Activated CD4-positive, alpha-beta T cell treated with anti-CD3 and anti-CD28 coated beads, Interleukin-2, Interleukin-4, amounts not matched to agents 100 ng/mL and 50 ng/mL, durations not matched to agents 16 hours and 8 hours (primary cell): ENCODE measurements at regions not wholly inside any gene's neighbourhood (a gene's known extent, or its start where the extent isn't known, plus 50 kb on each side); places are given as distances from the start of the nearest gene placed in this dataset.
"Not testable (repeated sequence)": the region's sequence is repeated elsewhere in the genome, so short reads cannot be mapped to it uniquely, and the experiment has no call there.

ENCODE experiments used
- DNase-seq: peaks from one replicate; pipeline ENCODE4 v3.0.0-alpha.2; 2020; ENCODE audit warnings: low spot score

GRCh38 chr2:167843657-167844056 is 403.7 kb downstream of the STK39 start:
- no peak for DNase-seq

DNA sequence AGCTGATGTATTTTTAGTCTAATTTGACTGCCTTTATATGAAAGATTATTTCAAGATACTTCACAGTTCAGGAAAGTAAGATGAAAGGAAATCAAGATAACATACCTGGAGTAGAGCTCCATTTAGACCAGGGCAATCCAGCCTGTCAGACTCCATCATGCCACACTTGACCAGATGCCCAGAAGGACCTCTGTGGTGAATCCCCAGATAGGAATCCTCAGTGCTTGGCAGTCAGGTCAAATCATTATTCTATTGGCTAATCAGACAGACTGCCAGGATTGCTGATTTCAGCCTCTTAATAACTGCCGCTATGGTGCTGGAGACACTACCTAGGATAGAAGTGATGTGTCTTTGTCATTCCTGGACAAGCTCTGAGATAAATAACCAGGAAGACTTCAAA is 404.2 kb downstream of the STK39 start:
- no peak for DNase-seq

DNA sequence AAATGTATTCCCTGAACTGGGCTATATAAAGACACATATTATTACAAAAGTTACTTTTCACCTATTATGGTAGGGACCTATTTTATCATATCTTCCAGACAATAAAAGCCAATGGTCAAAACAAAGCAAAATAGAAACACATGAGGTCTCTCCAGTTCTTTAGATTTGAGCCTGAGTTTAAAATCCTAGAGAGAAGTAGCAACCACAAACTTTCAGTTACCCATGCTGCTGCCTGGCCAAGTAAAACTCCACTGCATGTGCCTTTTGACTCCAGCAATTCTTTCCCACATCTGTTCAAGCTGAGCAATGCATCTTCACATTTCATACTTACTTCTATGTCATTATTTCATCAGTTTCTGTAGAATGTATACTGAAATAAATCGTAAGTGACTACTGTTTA is 405.3 kb downstream of the STK39 start:
- DNase-seq: no peak

- not testable (repeated sequence) for DNase-seq
Observed at GRCh38 chr2:167835290-167835689, 412.1 kb downstream of the STK39 start.

DNA sequence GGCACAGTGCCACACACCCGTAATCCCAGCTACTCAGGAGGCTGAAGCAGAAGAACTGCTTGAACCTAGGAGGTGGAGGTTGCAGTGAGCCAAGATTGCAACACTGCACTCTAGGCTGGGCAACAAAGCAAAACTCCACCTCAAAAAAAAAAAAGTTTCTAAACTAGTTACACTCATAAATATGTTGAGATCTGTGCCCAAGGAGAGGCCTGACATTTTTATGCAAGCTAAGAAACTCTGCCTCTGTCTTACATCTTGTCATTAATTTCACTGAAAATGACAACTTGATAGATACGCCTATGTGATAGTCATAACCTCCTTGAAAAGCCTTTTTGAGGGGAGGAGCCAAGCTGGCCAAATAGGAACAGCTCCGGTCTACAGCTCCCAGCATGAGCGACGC is 412.7 kb downstream of the STK39 start:
- DNase-seq: no peak

- DNase-seq: no peak
Observed at GRCh38 chr2:167833294-167833693, 414.1 kb downstream of the STK39 start.

DNA sequence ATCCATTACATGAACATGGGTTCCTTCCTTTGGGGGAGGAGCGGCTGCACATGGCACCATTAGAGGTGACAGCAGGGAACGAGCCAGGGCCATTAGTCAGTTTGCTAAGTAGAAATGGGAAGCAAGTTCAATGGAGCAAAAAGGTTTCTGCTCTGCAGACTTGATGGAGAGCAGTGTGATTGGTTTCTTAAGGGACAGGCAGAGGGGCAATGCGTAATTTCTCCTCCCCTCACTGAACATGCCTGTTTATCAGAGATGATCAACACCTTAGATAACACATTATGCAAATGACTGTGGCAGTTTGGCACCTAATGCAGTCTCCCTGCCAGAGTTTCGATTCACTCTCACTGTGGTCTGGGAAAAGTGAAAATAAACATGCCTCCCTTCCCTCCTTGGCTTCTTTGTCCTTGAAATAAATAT is 414.5 kb downstream of the STK39 start:
- no peak for DNase-seq

- DNase-seq: no peak
Observed at GRCh38 chr2:167827352-167828097, 419.9 kb downstream of the STK39 start.

- DNase-seq: no peak
Observed at GRCh38 chr2:167826906-167827305, 420.5 kb downstream of the STK39 start.

GRCh38 chr2:167825664-167826063 is 421.7 kb downstream of the STK39 start:
- DNase-seq: no peak

GRCh38 chr2:167822690-167823465 is 424.5 kb downstream of the STK39 start:
- no peak for DNase-seq

DNA sequence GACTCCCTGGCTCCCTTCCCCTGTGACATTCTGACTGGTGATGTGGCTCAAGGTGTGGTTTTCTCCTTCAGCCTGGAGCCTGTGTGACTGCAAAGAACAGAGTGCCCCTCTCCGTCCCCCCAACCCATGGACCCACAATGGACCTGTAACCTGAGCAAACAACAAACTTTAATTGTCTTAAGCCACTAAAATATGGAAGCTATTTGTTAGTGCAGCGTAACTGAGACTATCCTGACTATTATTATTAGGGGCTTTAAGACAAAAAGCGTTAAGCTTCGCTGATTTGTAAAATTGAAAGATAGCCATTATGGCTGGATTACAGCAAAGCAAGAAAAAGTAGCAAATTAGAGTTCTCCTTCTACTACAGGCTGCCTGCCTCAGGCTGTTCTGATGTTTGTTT is 426.9 kb downstream of the STK39 start:
- no peak for DNase-seq

DNA sequence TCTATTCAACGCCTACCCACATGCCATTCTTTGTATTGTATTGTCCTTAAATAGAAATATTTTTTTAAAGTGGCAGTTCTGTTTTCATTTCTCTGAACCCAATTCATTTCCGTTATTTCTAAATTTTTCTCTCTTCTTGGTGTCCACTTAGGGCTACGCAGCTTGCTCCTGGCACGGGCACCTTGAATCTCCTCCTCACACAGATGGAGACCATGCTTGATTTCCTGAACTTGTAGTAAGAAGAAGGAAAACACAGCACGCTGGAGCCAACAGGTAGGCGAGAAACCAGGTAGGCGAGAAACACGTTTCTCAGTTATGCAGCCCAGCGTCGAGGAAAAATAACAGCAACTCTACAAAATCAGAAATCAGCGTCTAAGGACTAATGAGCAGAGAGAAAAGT is 428.9 kb downstream of the STK39 start:
- DNase-seq: no peak

GRCh38 chr2:167817908-167818307 is 429.5 kb downstream of the STK39 start:
- no peak for DNase-seq

GRCh38 chr2:167817422-167817821 is 430.0 kb downstream of the STK39 start:
- DNase-seq: no peak

- DNase-seq: no peak
Observed at GRCh38 chr2:167816874-167817290, 430.5 kb downstream of the STK39 start.

GRCh38 chr2:167814881-167815718 is 432.3 kb downstream of the STK39 start:
- no peak for DNase-seq

DNA sequence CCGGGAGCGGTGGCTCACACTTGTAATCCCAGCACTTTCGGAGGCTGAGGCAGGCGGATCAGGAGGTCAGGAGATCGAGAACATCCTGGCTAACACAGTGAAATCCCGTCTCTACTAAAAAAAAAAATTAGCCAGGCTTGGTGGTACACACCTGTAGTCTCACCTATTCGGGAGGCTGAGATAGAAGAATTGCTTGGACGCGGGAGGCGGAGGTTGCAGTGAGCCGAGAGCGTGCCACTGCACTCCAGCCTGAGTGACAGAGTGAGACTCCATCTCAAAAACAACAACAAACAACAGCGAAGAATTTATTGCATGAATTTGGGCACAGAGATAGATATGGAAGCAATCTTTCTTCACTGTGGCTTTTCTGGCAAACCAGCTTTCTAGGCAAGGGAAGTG is 432.9 kb downstream of the STK39 start:
- not testable (repeated sequence) for DNase-seq

GRCh38 chr2:167809799-167810198 is 437.6 kb downstream of the STK39 start:
- not testable (repeated sequence) for DNase-seq

- DNase-seq: no peak
Observed at GRCh38 chr2:167803449-167803988, 443.9 kb downstream of the STK39 start.

GRCh38 chr2:167794554-167795255 is 452.7 kb downstream of the STK39 start:
- no peak for DNase-seq

DNA sequence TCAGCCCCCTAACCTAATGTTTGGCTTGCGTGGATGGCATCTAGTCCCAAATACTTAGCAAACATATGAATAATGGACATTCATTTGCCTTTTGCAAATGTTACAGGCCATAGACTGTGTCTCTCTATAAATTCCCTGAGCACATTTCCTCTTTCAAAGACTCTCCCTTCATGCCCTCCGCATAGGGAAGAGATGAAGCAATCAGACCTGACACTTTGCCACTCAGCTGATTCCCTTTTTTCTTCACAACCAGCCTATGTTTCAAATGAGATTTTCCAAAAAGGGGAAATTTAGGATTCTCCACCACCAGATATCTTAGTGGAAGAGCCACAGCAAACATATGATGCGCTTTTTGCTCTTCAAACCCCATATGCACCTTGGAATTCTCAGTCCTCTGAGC is 453.7 kb downstream of the STK39 start:
- no peak for DNase-seq
